ENCODE measurements at regions not wholly inside any gene's neighbourhood (a gene's known extent, or its start where the extent isn't known, plus 50 kb on each side); places are given as distances from the start of the nearest gene placed in this dataset.

DNA sequence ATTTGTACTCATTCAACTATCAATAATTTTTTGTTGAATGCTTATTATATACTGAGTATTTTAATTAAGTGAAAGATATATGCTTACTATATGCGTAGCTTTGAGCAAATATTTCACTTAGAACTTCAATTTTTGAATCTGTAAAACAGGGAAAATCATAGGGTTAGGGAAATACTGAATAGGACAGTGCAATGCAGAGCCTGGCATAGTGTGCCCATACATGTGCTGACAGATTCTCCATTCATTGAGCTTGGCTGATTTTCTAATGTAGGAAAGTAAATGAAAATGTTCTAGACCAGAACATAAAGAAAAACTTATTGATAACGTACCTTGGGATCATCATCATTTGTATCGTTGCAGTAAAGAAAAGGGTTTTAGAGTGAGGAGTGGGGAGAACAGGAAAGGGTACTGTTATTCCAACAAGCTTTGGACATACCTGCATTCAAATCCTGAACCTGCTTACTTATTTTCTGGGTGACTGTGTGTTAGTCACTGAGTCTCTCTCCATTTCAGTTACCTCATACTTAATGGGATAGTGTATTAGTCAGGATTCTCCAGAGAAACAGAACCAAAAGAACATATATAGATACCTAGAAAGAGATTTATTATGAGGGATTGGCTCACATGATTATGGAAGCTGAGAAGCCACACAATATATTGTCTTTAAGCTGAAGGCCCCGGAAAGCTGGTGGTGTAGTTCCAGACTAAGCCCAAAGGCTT lies 436.4 kb downstream of the ADAMTS20 start:
- no peak for DNase-seq

DNA sequence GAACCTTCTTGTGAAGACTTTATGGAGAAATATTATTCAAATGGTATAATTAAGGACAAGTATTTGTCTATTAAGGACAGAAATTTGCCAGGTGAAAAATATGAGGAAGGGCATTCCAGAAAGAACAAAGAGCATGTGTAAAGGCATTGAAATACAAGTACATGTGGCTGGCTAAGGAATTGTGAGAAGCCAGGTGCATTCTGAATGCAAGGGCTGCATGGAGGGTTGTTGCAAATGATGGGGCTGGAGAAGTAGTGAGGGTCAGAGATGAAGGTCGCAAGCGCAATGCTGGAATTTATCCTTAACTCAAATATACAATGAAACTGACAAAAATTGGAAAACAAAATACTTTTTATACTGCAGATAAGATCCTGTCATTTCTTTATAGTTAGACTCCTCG lies 437.7 kb downstream of the ADAMTS20 start:
- DNase-seq = no peak

DNA sequence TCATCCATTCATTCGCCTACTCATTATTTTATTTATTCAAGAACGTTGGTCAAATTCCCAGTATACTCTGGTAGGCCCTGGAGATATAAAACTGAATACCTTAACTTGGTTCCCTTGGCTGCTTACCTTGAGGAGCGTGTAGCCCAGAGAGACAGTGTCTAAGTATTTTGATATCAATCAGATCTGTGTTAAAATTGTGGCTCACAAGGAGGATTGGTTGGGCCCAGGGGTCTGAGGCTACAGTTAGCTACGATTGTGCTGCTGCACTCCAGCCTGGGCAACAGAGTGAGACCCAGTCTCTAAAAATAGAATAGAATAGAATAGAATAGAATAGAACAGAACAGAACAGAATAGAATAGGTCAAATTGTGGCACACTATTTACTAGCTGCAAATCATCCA lies 438.4 kb downstream of the ADAMTS20 start:
- no peak for DNase-seq

DNA sequence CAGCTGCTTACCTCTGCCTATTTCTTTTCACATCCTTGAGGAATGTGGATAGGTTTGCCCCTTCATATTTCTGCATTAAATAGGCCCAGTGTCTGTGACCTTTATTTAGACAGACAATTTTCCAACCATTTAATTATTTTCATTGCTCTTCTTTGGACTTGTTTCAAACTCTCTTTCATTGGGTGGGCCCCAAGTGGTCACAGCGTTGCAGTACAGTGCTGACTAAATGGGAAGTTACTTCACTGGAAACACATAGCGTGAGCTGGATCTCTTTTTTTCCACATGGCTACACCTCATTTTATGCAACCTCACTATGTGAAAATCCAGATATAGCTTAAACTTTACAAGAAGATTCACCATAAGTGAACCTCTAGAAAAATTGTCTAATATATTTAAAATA lies 438.9 kb downstream of the ADAMTS20 start:
- no peak for DNase-seq

DNA sequence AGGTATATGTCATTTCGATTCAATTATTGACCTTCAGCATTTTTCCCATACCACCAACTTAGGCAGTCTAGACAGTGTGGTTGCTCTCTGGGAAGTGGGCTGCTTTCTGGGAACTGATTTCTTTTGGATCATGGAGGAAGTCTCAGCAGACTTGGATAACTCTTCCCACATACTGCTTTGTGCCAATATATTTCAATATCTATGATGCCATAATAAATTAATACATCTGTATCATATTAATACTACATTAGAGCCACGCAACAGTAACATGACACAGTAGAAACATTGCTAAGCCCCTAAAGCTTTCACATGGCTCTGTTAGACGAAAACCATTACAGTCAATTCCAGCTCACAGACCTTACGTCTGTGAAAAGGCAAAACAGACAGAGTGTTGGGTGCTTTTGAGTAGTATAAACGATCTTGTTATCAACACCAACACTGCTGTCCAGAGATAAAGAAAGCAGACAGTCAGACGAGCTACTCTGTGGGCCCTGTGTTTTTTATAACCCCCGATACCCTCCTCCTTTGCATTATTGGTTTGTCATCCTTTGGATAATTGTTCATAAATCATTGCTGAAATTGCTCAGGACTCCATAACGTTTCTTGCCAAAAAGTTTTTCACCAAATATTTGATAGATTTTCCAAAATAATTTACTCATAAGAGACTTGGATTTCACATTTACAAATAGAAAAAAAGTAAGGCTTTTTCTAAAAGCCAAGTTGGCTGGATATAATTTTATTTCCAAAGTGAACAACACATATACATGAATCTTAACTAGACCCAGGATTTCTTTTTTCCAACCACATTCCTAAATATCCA lies 439.7 kb downstream of the ADAMTS20 start:
- DNase-seq = no peak

DNA sequence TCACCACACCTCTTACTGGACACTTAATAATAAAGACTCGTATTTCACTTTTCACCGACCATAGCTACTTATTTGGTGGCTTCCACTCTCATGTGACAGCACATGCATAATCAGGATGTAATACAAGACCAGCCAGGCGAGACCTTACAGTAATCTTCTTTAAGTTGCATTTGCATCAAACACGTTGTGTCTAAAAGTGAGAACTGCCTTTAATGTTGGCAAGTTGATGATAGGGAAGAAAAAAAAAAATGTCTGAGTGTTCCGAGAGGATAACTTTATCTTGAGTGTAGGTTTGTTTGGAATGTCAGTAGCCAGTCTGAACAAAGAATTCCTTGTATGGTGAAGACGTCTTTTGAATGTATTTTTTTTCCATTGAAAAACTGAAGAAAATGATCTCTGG lies 440.4 kb downstream of the ADAMTS20 start:
- DNase-seq = no peak

DNA sequence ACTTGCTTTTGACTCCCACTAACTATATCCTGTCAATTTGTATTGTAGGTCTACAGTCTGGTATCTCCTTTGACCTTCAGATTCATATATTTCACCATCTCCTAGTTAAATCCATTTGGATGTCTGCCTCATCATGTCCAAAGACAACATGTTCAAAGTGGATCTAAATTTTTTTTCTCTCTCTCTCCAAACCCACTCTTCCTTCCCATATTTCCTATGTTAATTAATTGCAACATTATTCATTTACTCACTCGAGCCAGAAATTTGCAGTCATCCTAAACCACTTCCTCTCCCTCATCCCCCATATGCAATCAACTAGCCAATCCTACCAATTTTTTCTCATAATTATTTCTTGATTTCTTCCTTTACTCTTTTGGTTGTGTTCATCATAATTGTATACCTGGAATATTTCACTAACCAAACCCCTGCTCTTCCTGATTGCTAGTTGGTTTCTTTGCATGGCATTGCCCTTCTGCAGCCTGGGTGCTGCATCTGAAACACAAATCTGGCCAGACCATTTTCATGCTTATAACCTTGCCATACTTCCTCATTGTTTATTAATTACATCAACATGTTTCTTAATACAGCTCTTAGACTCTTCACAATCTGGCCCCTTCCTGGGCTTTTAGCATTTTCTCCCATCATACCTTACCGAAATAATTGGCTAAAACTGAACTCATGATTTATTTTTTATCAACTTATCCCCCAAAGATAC lies 442.2 kb downstream of the ADAMTS20 start:
- no peak for DNase-seq

DNA sequence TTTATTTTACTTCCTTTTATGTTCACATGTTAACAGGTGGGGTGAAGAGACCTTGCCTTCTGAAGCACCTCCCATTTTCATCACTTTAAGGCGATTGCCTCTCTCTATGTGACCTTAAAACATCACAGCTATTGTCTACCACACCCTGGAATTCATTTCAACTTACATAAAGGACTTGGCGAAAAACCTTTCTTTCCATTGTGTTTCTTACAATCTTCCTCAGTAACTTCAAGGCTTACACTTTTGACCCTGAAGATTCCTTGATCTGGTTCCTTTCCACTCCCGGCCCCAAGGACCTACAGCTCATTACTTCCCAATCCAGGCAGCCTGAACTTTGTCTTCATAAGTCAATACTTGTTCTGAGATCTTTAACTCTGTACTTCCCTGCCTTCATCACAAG lies 443.3 kb downstream of the ADAMTS20 start:
- no peak for DNase-seq

DNA sequence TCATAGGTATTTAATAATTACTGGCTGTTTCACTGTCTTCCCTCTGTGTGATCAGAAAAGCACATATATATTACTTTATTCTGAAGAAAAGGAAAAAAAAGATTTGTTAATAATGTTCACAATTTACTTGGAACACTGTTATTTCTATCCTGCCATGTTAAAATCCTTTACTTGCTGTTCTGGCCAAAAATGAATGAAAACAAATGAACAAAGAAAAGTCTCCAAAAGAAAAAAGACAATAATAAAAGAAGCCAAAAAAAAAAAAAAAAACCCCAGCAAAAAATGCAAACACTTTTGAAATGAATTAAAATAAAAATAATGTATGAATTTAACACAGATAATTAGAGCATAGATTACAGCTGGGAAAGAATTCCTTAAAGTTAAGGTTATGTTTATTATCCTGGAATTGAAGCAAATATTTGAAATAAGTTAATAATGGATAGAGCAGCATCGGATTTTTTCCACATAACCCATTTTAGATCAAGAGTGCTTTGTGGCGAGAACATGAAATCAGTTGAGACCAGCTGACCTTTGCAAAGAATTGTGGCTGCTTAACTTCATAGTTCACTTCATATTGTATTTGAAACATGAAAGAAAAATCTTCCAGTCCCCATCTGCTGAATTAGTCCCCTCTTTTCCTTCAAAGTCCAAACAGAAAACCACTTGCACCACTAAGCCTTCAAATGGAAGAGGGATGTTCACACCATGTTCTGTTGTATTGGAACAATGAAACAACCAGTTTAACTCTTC lies 444.8 kb downstream of the ADAMTS20 start:
- no peak for DNase-seq

DNA sequence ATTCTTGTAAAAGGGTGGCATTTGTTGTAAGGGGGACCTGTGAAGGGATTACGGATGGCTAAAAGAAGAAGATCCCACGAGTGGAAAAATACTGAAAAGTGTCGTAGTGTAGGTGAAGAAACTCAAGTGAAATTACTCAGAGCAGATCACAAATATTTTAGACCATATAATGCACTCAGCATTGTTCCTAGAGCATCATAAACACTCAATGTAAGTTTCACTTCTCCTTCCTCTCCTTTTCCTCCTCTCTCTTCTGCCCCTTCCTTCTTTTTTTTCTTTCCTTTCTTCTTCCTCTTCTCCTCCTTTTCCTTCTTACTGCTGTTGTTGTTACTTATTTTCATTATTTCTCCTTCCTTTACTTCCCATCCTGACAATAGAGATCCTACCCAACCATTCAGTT lies 445.6 kb downstream of the ADAMTS20 start:
- DNase-seq = no peak

DNA sequence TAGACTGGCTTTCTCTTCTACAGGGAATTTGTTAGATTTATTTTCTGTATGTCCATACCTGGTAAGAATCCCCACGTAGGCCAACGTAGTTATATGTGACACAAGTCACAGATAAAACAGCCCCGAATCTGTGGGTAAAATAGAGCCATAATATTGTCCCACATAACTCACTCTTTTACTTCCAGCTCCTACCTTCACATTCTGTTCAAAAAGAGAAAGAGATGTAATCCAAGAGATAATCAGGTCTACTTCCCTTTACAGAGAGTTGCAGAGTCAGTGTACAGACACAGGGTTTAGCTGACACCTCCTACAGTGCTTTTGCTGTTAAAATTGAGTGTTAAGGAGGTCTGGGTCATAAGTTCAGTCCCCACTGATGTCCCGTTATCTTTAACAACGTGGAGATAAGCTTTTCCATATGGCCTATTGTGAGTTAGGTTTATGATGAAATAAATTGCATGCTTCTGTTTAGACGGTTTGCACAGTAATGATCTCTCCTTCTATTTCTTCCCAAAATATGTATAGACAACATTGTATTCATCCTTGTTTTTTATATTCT lies 446.5 kb downstream of the ADAMTS20 start:
- no peak for DNase-seq

DNA sequence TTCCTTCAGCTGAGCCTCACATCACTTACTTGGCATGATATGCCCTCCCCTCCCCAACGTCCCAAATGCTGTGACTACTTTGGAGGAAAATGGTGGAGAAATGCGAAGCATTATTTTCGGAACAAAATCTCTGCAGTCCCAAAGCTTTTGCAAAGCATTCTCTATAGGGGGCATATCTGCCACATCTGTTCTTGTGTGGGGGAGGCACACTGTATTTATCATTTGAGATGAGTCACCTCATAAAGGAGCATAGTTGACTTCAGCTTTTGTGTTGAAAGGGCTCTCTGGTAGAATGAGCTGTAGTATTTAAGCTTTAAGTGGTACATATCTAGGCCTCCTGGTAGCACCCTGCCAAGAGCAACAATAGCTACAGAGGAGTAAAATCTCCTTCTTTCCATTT lies 447.5 kb downstream of the ADAMTS20 start:
- no peak for DNase-seq

DNA sequence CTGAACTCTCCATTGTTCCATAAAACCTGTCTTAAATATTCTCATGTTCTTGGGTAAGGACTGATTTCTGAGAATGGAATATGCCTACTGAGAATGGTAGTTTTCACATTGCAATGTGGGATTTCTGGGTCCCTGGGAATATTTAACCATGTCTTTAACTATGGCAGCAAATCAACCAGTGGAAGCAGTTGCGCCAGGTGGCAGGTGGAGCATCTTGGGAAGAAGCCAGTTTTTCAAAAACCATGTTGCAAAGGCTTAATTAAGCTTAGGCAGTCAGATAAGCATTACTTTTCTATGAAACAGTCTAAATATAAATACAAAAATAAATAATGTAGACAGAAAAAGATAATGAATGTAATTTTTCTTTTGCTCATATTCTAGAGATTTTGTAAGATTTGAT lies 448.1 kb downstream of the ADAMTS20 start:
- DNase-seq = peak; percentile 36

DNA sequence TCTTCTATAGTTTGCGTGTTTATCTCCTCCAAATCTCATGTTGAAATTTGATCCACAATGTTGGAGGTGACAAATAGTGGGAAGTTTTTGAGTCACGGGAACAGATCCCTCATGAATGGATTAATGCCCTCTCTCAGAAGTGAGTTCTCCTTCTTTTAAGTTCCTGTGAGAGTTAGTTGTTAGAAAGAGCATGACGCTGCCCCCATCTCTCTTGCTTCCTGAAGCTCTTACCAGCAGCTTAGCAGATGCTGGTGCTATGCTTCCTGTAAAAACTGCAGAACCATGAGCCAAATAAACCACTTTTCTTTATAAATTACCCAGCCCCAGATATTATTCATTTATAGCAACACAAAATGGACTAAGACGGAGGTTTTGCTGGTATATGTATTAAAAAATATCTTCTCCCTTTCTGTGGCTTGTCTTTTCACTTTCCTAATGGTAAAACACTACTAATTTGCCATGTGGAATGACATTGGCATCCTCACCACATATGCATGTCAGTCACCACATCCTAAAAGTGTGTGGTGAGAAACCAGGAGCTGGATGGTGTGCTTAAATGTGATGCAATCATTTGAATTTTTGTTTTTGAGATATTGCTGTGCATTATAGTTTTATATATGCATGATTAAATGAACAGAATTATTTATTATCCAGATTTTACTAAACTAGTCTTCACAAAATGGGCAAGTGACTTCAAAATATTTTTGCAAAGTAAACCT lies 449.3 kb downstream of the ADAMTS20 start:
- DNase-seq = no peak

DNA sequence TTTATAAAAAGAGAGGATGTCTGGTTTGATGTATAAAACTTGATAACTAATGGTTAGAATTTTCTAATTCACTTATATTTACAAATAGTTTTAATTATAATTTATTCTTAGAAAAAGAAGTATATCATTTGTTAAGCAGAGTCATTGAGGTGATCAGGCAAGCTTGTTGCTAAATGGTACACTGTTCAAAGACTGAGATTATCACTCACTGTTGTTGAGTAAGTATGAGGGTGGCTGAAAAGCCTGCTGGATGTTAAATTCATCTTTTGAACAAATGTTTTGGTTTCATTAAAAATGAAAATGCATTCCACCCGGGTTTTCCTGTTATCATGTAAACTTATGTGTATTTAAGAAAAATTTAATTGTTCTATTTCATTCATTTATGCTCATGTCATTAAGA lies 451.8 kb downstream of the ADAMTS20 start:
- no peak for DNase-seq

DNA sequence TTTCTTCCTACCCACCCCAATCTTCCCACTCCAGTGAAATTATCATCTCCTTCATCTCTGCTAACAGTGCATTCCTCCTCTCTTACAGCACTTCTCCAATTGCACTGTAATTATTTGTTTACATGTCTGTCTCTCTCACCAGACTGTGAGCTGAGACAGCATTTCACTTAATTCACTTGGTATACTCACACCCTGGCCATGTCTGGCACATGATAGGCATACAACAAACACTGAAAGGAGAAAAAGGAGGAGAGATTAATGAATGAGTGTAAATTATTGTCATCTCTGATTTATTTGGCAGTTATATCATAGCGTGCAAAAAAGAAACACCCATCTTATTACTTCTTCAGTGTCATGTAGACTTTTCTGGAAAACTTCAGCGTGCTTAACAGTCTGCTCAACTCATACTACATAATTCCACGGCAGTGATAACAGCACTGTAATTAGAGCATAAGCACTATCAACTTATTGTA lies 452.3 kb downstream of the ADAMTS20 start:
- peak; percentile 15 for DNase-seq

DNA sequence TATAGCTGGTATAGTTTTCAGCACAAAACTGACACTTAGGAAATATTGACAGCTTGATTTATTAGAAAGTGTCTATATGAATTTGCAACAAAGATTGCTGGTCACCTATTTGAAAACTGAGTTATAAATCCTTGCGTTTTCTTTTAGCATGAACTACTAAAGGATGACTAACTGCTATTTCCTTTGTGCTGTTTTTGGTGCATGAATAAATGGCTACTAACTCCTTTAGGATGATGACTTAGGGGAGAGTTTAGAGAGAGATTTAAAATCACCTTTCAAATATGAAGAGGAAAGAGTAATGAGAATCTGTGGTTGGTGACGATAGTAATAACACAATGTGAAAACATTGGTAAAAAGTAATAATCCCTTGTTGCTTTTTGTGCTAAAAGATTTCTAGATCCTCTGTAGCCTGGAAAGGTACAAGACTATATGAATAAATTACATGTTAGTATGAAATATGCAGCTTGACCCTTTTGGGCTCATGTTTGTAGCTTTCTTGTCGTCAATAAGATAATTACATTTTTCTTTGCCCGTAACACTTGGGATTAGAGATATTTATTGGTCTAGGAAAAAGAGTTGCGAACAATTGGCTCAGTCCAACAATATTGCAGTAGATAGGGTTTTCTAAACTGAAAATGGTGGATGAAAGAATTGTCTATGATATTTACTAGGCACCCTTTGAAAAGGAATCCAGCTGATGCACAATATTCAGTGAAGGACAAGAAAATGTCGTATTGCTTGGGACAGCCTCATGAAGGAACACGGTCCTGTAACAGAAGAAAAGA lies 453.0 kb downstream of the ADAMTS20 start:
- no peak for DNase-seq

DNA sequence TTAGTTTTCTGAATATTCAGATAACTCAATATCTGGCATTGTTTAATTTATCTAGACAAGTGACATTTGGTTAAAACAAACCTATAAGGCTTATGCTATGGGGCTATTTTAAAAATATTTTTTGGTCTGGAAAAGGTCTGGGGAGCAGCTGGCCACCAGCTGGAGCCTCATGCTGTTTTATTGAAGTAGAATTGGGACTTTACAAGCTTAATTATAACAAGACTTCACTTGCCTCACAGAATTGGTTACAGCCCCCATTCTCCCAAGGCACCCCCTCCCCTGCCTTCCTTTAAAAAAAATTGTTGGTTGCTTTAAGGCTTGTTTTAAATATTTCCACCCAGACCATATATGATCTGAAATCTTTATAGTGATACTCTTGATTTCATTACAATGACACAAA lies 453.9 kb downstream of the ADAMTS20 start:
- DNase-seq = peak; percentile 66

DNA sequence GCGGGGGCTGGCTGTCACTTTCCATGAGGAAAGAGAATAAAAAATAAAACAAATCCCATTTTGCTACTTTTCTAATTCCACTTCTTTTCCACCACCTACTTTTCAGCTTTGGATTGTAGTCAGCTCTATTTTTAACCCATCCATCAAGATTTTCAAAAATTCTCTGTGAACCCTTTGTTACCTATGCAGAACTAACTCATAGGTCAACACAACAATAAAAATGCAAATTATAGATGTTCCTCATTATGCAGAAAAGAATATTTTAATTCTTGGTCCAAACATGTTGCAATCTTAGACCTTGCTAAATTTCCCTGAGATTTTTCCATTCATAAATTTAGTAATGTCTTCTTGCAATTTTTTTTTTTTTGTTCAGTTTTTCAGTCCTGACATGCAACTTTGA lies 454.5 kb downstream of the ADAMTS20 start:
- DNase-seq = no peak

DNA sequence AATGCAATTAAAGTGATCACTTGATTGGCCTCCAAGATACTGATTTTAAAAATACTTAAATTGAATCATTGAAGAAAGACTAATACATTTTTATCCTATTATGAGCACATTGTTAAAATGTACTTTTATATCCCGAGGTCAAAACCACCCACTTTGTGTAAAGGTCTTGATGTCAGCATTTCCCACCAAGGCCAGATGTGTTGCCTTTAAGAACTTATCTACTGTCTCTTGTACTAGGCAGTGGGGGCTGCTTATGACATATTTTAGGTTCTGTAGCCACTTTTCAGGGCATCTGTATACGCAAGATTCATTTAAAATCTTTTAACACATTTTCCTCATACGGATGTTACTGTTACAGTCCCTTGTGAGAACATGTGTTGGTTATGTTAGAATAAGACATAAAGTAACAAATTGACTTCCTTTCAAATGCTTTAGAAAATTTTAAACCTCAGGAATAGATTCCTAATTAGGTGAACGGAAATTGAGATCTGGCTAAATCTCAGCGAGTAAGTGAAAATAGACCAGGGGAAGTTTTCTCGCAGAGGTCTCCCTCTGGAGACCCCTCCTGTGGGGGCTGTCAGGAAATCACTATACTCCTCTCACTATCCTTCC lies 456.2 kb downstream of the ADAMTS20 start:
- DNase-seq = no peak
